ENCODE measurements at regions not wholly inside any gene's neighbourhood (a gene's known extent, or its start where the extent isn't known, plus 50 kb on each side); places are given as distances from the start of the nearest gene placed in this dataset.

DNA sequence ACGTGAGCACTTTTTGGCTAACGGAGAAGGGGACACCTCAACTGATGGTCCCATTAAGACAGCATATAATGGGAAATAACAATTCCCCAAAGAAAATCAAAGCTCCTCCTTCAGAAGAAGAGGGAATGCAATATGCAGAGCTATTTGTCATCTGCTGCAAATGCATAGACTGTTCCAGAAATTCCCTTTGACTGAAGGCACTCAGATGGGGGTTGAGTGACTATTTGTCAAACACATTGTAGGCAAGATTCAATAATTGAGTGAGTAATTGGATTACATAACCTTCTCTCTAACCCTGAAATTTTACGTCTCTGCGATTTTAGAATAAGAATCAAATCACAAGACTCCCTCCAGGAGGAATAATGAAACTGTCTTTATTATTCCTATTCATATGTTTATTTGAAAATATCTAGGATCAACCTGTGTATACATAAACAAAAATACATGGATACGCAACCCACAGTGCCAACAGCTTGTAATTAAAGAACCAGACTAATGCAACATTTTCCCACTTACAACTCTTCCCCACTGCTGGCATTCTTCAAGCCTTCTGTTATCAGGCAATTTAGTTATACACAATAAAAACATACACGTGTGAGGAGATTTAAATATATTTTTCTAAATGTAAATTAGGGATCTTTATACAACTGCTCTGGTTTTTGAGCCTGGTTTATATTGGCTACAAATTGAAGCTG is 256.6 kb downstream of the GBA3 start:
- TF ChIP-seq PAX5 (IDR thresholded peaks at IDR 0.05; ENCODE audit: insufficient read depth, low read length, severe bottlenecking) (no peak), TAF1 (IDR thresholded peaks at IDR 0.05; ENCODE audit: low read depth, low read length) (no peak), POU2F2 (IDR thresholded peaks at IDR 0.05; ENCODE audit: low read depth, low read length) (no peak), SPI1 (IDR thresholded peaks at IDR 0.05; ENCODE audit: low read depth, low read length) (no peak), POLR2AphosphoS5 (IDR thresholded peaks at IDR 0.05; ENCODE audit: low read depth, low read length) (no peak), POLR2A (IDR thresholded peaks at IDR 0.05; ENCODE audit: low read depth, low read length) (no peak)
- FAIRE-seq (no peak), DNase-seq (ENCODE audit: insufficient read length, low spot score) (no peak)

DNA sequence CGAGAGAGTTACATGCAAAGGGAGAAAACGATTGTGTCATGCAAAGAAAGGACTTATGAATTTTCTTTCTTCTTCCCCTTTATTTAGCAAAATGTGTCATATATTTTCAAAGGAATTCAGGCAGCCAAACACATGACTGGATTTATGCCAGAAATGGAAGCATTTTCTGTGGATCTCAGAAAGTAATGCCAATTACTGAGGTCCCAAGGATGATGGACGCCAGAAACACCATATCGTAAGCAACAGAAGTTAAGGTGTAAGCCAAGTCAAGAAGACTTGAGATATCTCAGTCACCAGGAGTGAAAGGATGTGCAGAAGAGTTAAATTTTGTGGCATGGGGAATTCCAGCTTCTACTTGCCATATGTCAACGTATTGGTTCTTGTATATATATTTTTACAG is 255.1 kb downstream of the GBA3 start:
- FAIRE-seq (no peak), DNase-seq (ENCODE audit: insufficient read length, low spot score) (no peak)
- TF ChIP-seq PAX5 (IDR thresholded peaks at IDR 0.05; ENCODE audit: insufficient read depth, low read length, severe bottlenecking) (no peak), TAF1 (IDR thresholded peaks at IDR 0.05; ENCODE audit: low read depth, low read length) (no peak), POLR2A (IDR thresholded peaks at IDR 0.05; ENCODE audit: low read depth, low read length) (no peak), POLR2AphosphoS5 (IDR thresholded peaks at IDR 0.05; ENCODE audit: low read depth, low read length) (no peak), SPI1 (IDR thresholded peaks at IDR 0.05; ENCODE audit: low read depth, low read length) (no peak)

DNA sequence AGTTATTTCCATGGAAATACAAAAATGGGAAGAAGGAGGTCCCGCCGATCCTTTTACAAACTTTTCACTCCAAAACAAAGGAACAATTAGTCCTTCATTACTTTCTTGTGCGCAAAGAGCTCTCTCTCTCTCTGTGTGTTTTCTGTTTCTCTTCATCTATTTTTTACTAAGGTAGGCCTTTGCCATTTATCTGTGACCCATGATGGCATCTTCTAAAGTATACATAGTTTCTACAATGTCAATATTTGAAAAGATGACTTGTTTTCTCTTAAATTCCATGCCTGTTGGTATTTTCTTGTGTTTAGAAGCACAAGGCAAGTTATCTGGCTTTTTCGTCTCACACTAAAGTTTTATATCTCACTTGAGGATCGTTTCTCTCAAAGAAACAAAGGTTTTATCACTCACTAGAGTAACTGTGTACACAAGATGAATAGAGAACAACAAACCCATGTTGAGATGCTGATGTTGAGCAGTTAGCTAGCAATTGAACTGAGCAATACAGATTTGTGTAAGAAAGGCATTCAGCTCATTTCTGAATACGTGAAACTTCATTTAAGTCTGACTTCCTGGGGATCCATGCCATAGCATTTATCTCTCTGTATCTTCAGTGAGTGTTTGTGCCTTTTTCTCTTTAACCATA is 250.3 kb downstream of the GBA3 start:
- DNase-seq (ENCODE audit: insufficient read length, low spot score): no peak
- no peak for FAIRE-seq
- TF ChIP-seq POLR2A (IDR thresholded peaks at IDR 0.05; ENCODE audit: low read depth, low read length) (no peak), POLR2AphosphoS5 (IDR thresholded peaks at IDR 0.05; ENCODE audit: low read depth, low read length) (no peak), POU2F2 (IDR thresholded peaks at IDR 0.05; ENCODE audit: low read depth, low read length) (no peak), PAX5 (IDR thresholded peaks at IDR 0.05; ENCODE audit: insufficient read depth, low read length, severe bottlenecking) (no peak), SPI1 (IDR thresholded peaks at IDR 0.05; ENCODE audit: low read depth, low read length) (no peak), TAF1 (IDR thresholded peaks at IDR 0.05; ENCODE audit: low read depth, low read length) (no peak)

DNA sequence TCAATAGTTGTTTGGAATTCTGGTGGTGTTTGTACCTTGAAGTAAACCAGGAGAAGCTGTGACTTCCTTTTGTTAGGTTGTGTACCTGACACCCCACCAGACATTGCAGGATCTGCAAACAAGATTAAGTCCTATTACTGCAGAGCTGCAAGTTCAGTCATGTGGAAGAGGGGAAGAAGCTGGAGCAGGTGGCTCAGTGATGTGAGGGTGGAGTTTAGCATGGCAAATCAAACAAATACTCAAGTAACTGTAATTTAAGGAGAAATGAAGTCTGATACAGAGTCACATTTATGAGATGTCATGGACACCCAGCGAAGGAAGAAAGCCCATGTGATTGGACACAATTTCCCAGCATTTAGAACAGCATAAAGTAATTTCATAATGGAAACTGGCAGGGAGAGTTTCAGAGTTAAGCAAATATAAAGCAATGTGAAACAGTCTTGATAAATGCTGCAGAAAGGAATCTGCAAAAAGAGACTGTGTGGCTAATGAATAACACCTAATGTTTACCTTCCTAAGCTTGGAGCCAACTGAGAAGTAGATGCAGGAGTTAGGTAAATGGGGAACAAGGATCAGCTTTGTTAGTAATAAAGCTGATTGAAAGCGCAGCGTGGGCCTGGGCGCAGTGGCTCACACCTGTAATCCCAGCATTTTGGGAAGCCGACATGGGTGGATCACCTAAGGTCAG is 249.1 kb downstream of the GBA3 start:
- FAIRE-seq: no peak
- DNase-seq (ENCODE audit: insufficient read length, low spot score): no peak
- TF ChIP-seq TAF1 (IDR thresholded peaks at IDR 0.05; ENCODE audit: low read depth, low read length): no peak
- TF ChIP-seq PAX5 (IDR thresholded peaks at IDR 0.05; ENCODE audit: insufficient read depth, low read length, severe bottlenecking): no peak
- TF ChIP-seq SPI1 (IDR thresholded peaks at IDR 0.05; ENCODE audit: low read depth, low read length): no peak
- no peak for TF ChIP-seq POLR2AphosphoS5 (IDR thresholded peaks at IDR 0.05; ENCODE audit: low read depth, low read length)
- no peak for TF ChIP-seq POLR2A (IDR thresholded peaks at IDR 0.05; ENCODE audit: low read depth, low read length)
- no peak for TF ChIP-seq POU2F2 (IDR thresholded peaks at IDR 0.05; ENCODE audit: low read depth, low read length)

DNA sequence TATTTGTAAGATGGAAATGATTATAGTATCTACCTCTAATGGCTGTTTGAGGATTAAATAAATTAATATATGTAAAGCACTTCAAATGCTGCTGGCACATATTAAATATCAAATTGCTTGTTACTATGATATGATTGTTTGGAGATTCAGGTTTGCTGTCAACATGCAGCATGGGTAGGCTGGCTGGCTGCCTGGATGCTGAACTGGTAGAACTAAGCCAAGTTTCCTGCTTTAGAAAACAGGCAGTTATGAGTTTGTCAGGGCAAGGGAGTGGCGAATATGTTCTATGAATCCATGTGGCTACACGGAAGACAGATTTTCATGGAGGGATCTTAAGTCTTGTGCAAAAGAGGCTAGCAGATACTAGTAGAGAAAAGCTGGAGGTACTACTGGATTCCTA is 239.6 kb downstream of the GBA3 start:
- TF ChIP-seq TAF1 (IDR thresholded peaks at IDR 0.05; ENCODE audit: low read depth, low read length) (no peak), SPI1 (IDR thresholded peaks at IDR 0.05; ENCODE audit: low read depth, low read length) (no peak), POLR2AphosphoS5 (IDR thresholded peaks at IDR 0.05; ENCODE audit: low read depth, low read length) (no peak), PAX5 (IDR thresholded peaks at IDR 0.05; ENCODE audit: insufficient read depth, low read length, severe bottlenecking) (no peak), POLR2A (IDR thresholded peaks at IDR 0.05; ENCODE audit: low read depth, low read length) (no peak), POU2F2 (IDR thresholded peaks at IDR 0.05; ENCODE audit: low read depth, low read length) (no peak)
- FAIRE-seq: no peak
- DNase-seq (ENCODE audit: insufficient read length, low spot score): no peak

DNA sequence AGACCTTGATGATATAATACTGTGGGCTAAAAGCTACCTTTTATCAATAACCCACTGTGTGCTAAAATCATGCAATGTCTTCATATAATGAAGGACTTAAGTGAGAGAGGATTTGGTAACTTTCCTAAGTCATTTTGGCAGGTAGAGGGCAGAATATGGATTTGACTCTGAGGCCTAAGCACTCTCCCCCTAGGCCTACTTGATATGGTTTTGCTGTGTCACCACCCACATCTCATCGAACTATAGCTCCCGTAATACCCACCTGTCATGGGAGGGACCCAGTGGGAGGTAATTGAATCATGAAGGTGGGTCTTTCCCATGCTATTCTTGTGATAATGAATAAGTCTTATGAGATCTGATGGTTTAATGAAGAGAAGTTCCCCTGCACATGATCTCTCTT is 229.7 kb downstream of the GBA3 start:
- no peak for DNase-seq (ENCODE audit: insufficient read length, low spot score)
- no peak for TF ChIP-seq TAF1 (IDR thresholded peaks at IDR 0.05; ENCODE audit: low read depth, low read length)
- TF ChIP-seq SPI1 (IDR thresholded peaks at IDR 0.05; ENCODE audit: low read depth, low read length): no peak
- no peak for TF ChIP-seq POLR2AphosphoS5 (IDR thresholded peaks at IDR 0.05; ENCODE audit: low read depth, low read length)
- TF ChIP-seq PAX5 (IDR thresholded peaks at IDR 0.05; ENCODE audit: insufficient read depth, low read length, severe bottlenecking): no peak
- TF ChIP-seq POU2F2 (IDR thresholded peaks at IDR 0.05; ENCODE audit: low read depth, low read length): no peak
- no peak for TF ChIP-seq POLR2A (IDR thresholded peaks at IDR 0.05; ENCODE audit: low read depth, low read length)
- FAIRE-seq: no peak

DNA sequence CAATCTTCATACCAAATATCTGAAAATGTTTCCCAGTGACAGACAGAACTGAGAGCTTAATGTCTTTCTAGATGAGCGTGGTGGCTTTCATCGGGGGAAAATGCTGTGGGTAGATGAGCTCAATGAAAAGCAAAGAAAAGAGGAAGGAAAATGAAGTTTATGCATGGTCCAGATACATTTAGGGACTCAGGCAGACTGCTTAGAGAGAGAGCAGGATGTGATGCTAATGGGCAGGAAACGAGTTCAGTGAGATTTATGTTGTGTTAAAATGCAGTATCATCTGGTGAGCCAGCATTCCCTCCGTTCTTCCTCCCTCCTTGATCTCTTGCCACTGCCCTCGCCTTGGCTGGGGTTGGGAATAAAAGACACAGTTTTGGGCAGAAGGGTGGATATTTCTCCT is 229.2 kb downstream of the GBA3 start:
- no peak for FAIRE-seq
- no peak for TF ChIP-seq SPI1 (IDR thresholded peaks at IDR 0.05; ENCODE audit: low read depth, low read length)
- TF ChIP-seq POLR2A (IDR thresholded peaks at IDR 0.05; ENCODE audit: low read depth, low read length): no peak
- no peak for TF ChIP-seq POLR2AphosphoS5 (IDR thresholded peaks at IDR 0.05; ENCODE audit: low read depth, low read length)
- TF ChIP-seq TAF1 (IDR thresholded peaks at IDR 0.05; ENCODE audit: low read depth, low read length): no peak
- no peak for TF ChIP-seq PAX5 (IDR thresholded peaks at IDR 0.05; ENCODE audit: insufficient read depth, low read length, severe bottlenecking)
- no peak for TF ChIP-seq POU2F2 (IDR thresholded peaks at IDR 0.05; ENCODE audit: low read depth, low read length)
- DNase-seq (ENCODE audit: insufficient read length, low spot score): no peak

DNA sequence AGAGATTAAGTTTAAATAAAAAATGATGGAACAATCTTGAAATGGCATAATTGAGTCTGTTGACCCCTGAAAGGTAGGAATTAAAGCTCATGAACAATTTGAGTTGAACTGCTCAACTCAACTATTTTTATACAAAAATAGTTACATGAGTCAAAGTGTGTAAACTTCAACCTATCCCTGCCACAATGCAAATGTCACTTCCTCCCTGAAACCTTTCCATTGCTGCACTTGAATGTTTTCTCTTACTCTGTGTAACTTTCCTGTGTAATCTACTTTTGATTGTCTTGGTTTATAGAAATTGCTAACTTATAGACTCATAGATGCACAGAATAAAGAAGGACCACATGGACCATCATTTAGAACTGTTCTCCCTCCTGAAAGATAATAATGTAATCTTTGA is 218.5 kb downstream of the GBA3 start:
- 0 out of 2 replicates have a peak, but pooled peaks have one; percentile 13 for TF ChIP-seq SPI1 (IDR thresholded peaks at IDR 0.05; ENCODE audit: low read depth, low read length)
- no peak for TF ChIP-seq POLR2AphosphoS5 (IDR thresholded peaks at IDR 0.05; ENCODE audit: low read depth, low read length)
- FAIRE-seq (no peak), DNase-seq (ENCODE audit: insufficient read length, low spot score) (no peak)

DNA sequence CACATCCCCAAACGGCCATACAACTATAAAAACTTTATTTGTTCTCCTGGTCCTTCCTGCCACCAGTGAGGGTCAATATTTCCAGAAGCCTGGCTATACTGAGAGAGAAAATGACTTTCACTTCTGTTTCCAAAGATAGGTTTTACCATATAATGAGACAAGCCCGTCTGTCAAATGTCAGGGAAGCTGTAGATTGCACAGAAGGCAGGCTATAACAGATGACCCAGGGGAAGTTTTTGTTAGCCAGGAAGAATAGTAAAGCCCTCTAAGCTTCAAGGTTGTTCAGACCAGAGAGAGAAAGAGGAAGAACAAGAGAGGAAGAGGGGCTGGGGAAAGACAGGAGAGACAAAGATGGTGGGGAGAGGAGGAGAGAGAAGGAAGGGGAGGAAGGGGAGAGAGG is 217.5 kb downstream of the GBA3 start:
- FAIRE-seq: no peak
- TF ChIP-seq PAX5 (IDR thresholded peaks at IDR 0.05; ENCODE audit: insufficient read depth, low read length, severe bottlenecking) (no peak), POLR2AphosphoS5 (IDR thresholded peaks at IDR 0.05; ENCODE audit: low read depth, low read length) (no peak), TAF1 (IDR thresholded peaks at IDR 0.05; ENCODE audit: low read depth, low read length) (no peak), POLR2A (IDR thresholded peaks at IDR 0.05; ENCODE audit: low read depth, low read length) (no peak), POU2F2 (IDR thresholded peaks at IDR 0.05; ENCODE audit: low read depth, low read length) (no peak), SPI1 (IDR thresholded peaks at IDR 0.05; ENCODE audit: low read depth, low read length) (no peak)

More for the DNA sequence above, 217.5 kb downstream of the GBA3 start:
- DNase-seq (ENCODE audit: insufficient read length, low spot score): no peak

All from GM12891 (cell line).